GM10266 (cell line): ENCODE measurements at regions not wholly inside any gene's neighbourhood (a gene's known extent, or its start where the extent isn't known, plus 50 kb on each side); places are given as distances from the start of the nearest gene placed in this dataset.

ENCODE experiments used
- DNase-seq: peaks from one replicate; pipeline ENCODE4 v3.0.0; 2012; ENCODE audit errors: extremely low spot score
- TF ChIP-seq, protein P1 (sequence below): IDR thresholded peaks from 2 replicates; pipeline ENCODE4 v1.5.1; 2012; ENCODE audit warnings: mild to moderate bottlenecking, low read depth; ENCODE audit not compliant: control insufficient read depth, insufficient read depth; ENCODE audit errors: missing control alignments

GRCh38 chr12:87518481-87518880, 510.7 kb downstream of the C12orf50 start:
- no peak for DNase-seq
- TF ChIP-seq, protein P1, sequence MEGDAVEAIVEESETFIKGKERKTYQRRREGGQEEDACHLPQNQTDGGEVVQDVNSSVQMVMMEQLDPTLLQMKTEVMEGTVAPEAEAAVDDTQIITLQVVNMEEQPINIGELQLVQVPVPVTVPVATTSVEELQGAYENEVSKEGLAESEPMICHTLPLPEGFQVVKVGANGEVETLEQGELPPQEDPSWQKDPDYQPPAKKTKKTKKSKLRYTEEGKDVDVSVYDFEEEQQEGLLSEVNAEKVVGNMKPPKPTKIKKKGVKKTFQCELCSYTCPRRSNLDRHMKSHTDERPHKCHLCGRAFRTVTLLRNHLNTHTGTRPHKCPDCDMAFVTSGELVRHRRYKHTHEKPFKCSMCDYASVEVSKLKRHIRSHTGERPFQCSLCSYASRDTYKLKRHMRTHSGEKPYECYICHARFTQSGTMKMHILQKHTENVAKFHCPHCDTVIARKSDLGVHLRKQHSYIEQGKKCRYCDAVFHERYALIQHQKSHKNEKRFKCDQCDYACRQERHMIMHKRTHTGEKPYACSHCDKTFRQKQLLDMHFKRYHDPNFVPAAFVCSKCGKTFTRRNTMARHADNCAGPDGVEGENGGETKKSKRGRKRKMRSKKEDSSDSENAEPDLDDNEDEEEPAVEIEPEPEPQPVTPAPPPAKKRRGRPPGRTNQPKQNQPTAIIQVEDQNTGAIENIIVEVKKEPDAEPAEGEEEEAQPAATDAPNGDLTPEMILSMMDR = no peak

DNA sequence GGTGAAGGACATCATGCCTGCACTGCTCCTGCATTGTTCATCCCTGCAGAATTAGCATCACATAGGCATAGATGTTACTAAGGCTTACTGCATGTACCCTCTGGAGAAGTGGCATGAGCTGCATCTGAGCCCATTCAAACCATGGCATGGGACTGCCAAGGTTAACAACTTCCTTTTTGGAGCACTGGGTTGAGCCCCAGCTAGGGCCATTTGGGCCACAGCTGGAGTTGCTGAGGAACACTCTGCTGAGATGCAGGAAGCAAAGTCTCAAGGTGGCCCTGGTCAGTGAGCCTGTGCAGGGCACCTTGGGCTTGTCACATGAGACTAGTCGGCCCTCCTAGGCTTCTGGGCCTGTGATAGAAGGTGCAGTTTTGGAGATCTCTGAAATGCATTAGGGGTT, 511.2 kb downstream of the C12orf50 start:
- TF ChIP-seq, protein P1 = no peak
- DNase-seq = no peak

- DNase-seq = no peak
- TF ChIP-seq, protein P1 = no peak
Observed at GRCh38 chr12:87513536-87514280, 515.5 kb downstream of the C12orf50 start.

DNA sequence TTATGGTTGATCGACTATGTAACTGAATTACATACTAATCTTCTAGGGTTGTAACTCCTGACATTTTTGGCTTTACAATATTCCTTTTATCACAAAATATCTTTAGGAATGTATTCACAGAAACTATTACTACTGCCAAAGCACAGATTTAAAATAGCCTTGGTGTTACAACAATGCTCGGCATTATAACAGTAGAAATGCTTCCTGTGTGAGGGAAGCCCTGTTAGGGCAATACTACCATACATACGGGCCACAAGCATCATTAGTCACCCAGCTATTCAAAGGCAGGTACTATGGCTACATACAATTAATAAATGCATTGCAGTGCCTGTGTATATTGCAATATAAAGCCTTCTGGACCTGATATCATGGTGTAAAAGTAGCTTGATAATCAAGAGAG, 517.8 kb downstream of the C12orf50 start:
- no peak for DNase-seq
- TF ChIP-seq, protein P1 = no peak

GRCh38 chr12:87509237-87509820, 519.9 kb downstream of the C12orf50 start:
- TF ChIP-seq, protein P1 = no peak
- DNase-seq = no peak

DNA sequence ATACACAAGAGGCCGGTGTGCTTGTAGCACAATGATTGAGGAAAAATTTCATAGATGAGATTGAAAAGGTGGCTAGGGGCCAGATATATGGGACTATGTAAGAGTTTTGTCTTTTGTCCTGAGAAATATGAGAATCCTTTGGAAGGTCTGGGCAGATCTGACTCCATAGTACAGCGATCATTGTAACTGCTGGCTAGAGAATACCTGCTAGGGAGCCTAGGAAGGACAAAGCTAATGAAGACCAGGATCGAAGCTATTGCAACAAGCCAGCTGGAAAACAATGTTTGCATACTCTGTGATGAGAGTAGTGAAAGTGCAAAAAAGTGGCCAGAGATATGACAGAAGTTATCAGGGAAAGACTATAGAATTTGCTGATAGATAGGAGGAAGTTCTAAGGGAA, 537.6 kb downstream of the C12orf50 start:
- TF ChIP-seq, protein P1 = no peak

DNA sequence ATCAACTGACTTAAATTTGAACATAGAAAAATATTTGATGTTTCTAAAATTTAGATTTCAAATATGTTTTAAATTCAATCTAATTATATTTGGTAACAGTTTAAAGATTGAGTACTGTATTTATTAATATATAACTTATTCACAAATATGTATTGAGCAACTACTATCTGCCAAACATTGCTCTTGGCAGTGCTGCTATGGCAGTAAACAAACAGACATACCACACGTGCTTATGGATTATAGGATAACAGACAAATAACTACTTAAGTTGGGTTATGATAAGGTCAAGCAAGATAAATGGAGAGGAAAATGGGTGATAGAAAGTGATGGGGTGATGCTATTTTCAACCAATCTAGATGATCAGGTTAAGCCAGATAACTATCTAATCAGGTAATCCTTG, 538.1 kb downstream of the C12orf50 start:
- no peak for DNase-seq

More for the DNA sequence above, 537.6 kb downstream of the C12orf50 start:
- DNase-seq = no peak

More for the DNA sequence above, 538.1 kb downstream of the C12orf50 start:
- TF ChIP-seq, protein P1 = no peak
